Fibroblast of lung (primary cell): ENCODE measurements at regions not wholly inside any gene's neighbourhood (a gene's known extent, or its start where the extent isn't known, plus 50 kb on each side); places are given as distances from the start of the nearest gene placed in this dataset.

ENCODE experiments used
- EZH2 ChIP-seq: IDR thresholded peaks from 2 replicates; pipeline ENCODE4 v1.5.1; 2012; ENCODE audit warnings: low read length, control low read depth, mild to moderate bottlenecking; ENCODE audit errors: missing control alignments
- TF ChIP-seq, protein P1 (sequence below), 2 donors: IDR thresholded peaks in 1 of 2; conservative IDR thresholded peaks in 1 of 2; 1 replicate in 1 of 2; 2 replicates in 1 of 2; pipeline ENCODE4 v1.5.1; 2011 to 2012; ENCODE audit warnings: low read length in 2 of 2, control low read depth in 1 of 2, inconsistent platforms in 1 of 2, low read depth in 1 of 2, mild to moderate bottlenecking in 1 of 2

- TF ChIP-seq, protein P1, sequence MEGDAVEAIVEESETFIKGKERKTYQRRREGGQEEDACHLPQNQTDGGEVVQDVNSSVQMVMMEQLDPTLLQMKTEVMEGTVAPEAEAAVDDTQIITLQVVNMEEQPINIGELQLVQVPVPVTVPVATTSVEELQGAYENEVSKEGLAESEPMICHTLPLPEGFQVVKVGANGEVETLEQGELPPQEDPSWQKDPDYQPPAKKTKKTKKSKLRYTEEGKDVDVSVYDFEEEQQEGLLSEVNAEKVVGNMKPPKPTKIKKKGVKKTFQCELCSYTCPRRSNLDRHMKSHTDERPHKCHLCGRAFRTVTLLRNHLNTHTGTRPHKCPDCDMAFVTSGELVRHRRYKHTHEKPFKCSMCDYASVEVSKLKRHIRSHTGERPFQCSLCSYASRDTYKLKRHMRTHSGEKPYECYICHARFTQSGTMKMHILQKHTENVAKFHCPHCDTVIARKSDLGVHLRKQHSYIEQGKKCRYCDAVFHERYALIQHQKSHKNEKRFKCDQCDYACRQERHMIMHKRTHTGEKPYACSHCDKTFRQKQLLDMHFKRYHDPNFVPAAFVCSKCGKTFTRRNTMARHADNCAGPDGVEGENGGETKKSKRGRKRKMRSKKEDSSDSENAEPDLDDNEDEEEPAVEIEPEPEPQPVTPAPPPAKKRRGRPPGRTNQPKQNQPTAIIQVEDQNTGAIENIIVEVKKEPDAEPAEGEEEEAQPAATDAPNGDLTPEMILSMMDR (conservative IDR thresholded peaks at IDR 0.05 in 1 of 2, IDR thresholded peaks at IDR 0.05 in 1 of 2; ENCODE audit: low read depth in 1 of 2, low read length in 2 of 2) = no peak
- no peak for TF ChIP-seq EZH2
Observed at GRCh38 chr5:57315941-57316340, 142.1 kb downstream of the GPBP1 start.
